ENCODE measurements at regions not wholly inside any gene's neighbourhood (a gene's known extent, or its start where the extent isn't known, plus 50 kb on each side); places are given as distances from the start of the nearest gene placed in this dataset.

DNA sequence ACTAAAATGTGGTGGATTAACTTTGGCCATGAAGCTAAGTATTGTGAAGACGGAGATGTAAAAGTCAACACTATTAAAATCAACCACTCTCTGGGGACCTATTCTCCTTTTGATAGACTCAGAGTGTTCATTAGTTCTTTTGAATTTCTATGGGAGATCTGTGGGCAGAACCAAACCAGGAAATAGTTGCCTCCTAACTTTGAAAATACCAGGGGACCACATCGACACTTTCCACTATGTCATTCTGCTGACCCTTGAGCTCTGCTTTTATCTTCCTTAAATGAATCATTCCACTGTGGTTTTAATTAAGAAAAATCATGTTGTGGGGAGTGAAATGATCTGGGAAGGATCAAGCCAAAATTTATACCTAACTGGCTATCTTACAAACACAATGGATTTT, 960.5 kb downstream of the GATA3 start:
- no peak overlapping the region for H3K4me3 ChIP-seq (ENCODE audit: low read length)
- TF ChIP-seq, protein P1, sequence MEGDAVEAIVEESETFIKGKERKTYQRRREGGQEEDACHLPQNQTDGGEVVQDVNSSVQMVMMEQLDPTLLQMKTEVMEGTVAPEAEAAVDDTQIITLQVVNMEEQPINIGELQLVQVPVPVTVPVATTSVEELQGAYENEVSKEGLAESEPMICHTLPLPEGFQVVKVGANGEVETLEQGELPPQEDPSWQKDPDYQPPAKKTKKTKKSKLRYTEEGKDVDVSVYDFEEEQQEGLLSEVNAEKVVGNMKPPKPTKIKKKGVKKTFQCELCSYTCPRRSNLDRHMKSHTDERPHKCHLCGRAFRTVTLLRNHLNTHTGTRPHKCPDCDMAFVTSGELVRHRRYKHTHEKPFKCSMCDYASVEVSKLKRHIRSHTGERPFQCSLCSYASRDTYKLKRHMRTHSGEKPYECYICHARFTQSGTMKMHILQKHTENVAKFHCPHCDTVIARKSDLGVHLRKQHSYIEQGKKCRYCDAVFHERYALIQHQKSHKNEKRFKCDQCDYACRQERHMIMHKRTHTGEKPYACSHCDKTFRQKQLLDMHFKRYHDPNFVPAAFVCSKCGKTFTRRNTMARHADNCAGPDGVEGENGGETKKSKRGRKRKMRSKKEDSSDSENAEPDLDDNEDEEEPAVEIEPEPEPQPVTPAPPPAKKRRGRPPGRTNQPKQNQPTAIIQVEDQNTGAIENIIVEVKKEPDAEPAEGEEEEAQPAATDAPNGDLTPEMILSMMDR (conservative IDR thresholded peaks at IDR 0.05; ENCODE audit: low read length) = no peak
- DNase-seq (ENCODE audit: low read depth) = no peak

DNA sequence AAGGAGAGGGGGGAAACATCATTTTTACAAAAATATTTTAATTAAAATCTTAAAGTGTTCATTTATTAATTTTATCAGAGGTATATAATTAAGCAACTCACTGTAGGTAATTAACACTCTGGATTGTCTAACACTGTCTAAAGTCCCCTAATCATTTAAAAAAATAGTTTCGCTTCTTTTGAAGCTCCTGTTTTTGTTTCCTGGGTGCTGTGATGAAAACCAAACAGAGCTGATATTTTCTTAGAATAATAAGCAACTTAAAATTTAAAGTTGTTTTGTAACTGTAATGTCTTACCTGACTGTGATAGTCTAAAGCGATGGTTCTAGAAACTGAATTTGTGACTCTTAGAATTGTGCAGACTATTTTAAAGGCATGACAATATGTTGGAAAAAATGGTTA, 961.0 kb downstream of the GATA3 start:
- TF ChIP-seq, protein P1 (conservative IDR thresholded peaks at IDR 0.05; ENCODE audit: low read length) = no peak

DNA sequence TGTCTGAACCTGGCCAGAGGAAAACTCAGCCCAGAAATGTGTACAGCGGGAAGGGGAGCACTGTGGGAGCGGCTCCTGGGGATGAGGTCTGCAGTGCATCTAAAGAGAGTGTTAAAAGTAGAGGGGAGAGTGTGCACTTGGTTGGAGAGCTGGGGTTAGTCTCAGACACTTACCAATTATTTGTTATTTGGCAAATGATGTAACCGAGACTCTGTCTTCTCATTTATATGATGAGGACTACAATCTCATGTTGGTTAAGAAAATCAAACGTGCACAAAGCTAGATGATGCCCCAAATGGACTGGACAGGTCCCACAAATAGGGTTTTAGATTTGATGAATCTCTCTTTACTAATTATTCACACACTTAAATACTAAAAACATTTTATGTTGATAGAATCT, 962.4 kb downstream of the GATA3 start:
- no peak for DNase-seq (ENCODE audit: low read depth)
- no peak overlapping the region for H3K4me3 ChIP-seq (ENCODE audit: low read length)
- TF ChIP-seq, protein P1 (conservative IDR thresholded peaks at IDR 0.05; ENCODE audit: low read length) = no peak

More for the DNA sequence above, 961.0 kb downstream of the GATA3 start:
- no peak for DNase-seq (ENCODE audit: low read depth)
- no peak overlapping the region for H3K4me3 ChIP-seq (ENCODE audit: low read length)

DNA sequence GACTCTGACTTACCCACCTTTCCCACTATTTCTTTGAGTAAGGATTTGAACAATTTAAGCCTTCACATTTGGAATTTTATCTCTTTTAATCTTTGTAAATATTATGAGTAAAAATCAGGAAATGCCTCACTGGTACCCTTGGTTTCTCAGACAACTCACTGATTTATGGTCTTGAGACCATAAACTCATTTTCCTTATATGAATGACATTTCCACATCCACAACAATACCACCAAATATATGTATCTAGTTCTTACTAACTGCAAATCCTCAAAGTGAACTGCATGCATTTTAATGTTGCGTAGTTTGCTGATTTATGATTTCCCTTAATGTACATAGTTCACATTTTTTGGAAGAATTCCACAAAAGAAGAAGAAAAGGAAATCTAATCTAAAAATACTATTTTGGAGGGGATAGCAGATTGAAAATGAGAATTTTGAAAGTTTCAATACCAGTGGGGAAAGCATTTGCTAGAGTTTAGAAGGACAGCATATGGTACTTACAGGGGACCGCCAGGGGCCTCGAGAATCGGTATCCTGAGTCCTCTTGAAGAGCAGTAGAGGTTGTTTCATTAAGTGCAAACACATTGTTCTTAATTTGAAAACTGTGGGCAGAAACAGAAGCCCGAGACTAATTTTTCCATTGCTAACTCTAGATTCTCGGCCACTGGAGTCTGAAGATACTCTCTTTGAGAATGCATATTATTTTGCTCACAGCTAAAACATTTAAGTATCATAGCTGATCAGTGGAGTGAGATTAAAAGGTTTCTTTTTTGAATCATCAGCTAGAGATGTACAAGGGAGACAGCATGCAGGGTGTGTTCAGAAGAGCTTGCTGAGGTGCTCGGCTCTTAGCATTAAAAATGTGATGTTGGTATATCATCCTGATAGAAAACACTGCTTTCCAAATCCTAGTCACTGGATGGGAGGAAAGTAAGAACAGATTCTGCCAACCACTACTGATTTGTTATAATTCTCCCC, 964.0 kb downstream of the GATA3 start:
- TF ChIP-seq, protein P1 (conservative IDR thresholded peaks at IDR 0.05; ENCODE audit: low read length) = no peak
- no peak for DNase-seq (ENCODE audit: low read depth)
- no peak overlapping the region for H3K4me3 ChIP-seq (ENCODE audit: low read length)

DNA sequence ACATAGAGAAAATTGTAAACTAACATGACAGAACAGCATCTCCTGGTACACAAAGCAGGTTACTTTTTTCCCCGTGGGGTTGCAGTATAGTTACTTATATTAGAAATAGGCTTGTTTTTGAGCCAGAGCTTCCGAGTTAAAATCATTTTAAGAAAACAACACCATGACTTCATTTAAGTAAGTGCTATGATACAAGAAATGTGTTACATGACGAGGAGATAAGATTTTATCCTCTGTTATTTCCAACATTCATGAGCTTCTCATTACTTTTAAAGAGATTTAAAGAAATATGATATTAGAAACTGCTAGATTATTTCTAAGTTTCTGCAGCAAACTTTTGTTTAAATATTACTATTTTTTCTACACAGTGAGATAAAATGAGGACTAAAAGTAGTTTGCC, 968.7 kb downstream of the GATA3 start:
- no peak overlapping the region for H3K4me3 ChIP-seq (ENCODE audit: low read length)
- DNase-seq (ENCODE audit: low read depth) = no peak
- TF ChIP-seq, protein P1 (conservative IDR thresholded peaks at IDR 0.05; ENCODE audit: low read length) = no peak

DNA sequence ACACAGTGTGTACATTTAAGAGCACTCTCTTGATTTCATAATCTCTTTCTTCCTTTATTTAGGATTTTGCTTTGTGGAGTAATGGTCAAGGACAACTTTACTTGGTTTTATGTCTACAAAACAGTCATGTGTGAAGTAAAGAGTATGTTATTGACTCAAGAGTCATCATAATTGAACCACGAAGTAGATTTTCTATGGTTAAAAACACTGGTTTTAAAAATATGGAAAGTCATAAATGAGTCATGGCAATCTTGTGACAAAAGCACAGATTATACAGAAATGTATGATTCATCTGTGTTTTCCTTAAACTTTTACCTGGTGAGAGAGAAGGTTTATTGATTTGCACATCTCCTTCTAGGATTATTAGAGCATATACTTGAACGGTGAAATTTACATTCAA, 969.7 kb downstream of the GATA3 start:
- TF ChIP-seq, protein P1 (conservative IDR thresholded peaks at IDR 0.05; ENCODE audit: low read length) = no peak
- no peak overlapping the region for H3K4me3 ChIP-seq (ENCODE audit: low read length)
- DNase-seq (ENCODE audit: low read depth) = no peak

DNA sequence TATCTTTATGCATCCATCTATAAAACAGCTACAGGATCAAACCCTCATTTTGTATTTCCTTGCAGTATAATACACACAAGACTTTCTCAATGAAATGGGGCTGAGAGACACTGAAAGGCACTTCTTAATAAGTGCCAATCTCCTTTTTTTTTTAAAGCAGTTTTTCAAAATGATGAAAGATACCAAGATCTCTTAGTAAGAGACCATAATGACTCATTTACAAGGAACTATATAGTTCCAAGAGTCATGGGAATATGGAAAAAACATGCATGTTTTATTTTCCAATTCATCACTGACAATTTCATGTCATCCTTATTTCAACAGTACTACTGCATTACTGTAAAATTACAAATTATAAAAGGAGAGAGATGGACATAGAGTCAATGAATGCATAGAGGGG, 973.7 kb downstream of the GATA3 start:
- TF ChIP-seq, protein P1 (conservative IDR thresholded peaks at IDR 0.05; ENCODE audit: low read length) = no peak

More for the DNA sequence above, 973.7 kb downstream of the GATA3 start:
- no peak overlapping the region for H3K4me3 ChIP-seq (ENCODE audit: low read length)
- DNase-seq (ENCODE audit: low read depth) = no peak

Measured in AG10803 (cell line).